ENCODE measurements at regions not wholly inside any gene's neighbourhood (a gene's known extent, or its start where the extent isn't known, plus 50 kb on each side); places are given as distances from the start of the nearest gene placed in this dataset.

GRCh38 chr1:38555594-38555993, 304.0 kb downstream of the RRAGC start:
- peaks cover 22% of the 10 kb centered on the region for H3K27me3 Mint-ChIP-seq (ENCODE audit: insufficient read depth, unreplicated experiment)
- no peaks in the 10 kb centered on the region for H3K9me3 Mint-ChIP-seq (ENCODE audit: unreplicated experiment)
- ChIA-PET POLR2A (no interaction called here), CTCF (no interaction called here)
- no peak for DNase-seq (ENCODE audit: unreplicated experiment)
- no peaks in the 10 kb centered on the region for H3K36me3 Mint-ChIP-seq (ENCODE audit: insufficient read depth, unreplicated experiment)
- intact Hi-C loops (cut with micrococcal nuclease): no loop called here
- no peak for TF ChIP-seq CTCF (IDR thresholded peaks at IDR 0.05; ENCODE audit: unreplicated experiment)
- no peak overlapping the region for H3K4me3 Mint-ChIP-seq (ENCODE audit: unreplicated experiment)
- no TSS peak for BruUV-seq (replicated peaks)
- H3K4me1 Mint-ChIP-seq (ENCODE audit: insufficient read depth, unreplicated experiment): no peaks in the 10 kb centered on the region
- H3K27ac Mint-ChIP-seq (ENCODE audit: low read depth, unreplicated experiment): no peak overlapping the region

DNA sequence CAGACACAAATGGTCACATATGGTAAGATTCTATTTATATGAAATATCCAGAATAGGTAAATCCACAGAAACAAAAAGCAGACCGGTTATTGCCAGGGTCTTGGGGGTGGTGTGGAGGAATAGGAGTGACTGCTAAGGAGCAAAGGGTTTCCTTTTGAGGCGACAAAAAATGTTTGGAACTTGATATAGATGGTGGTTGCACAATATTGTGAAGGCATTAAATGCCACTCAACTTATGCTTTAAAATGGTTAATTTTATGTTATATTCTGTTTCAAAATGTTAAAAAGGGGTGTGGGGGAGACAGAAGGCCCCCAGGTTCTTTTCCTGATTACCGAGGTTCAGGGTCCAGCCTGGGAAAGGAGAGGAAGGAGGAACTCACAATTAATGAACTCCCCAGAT, 304.4 kb downstream of the RRAGC start:
- Mint-ChIP-seq H3K27me3 (ENCODE audit: insufficient read depth, unreplicated experiment) (peaks cover 23% of the 10 kb centered on the region), H3K27ac (ENCODE audit: low read depth, unreplicated experiment) (no peak overlapping the region), H3K36me3 (ENCODE audit: insufficient read depth, unreplicated experiment) (no peaks in the 10 kb centered on the region), H3K4me1 (ENCODE audit: insufficient read depth, unreplicated experiment) (no peaks in the 10 kb centered on the region), H3K9me3 (ENCODE audit: unreplicated experiment) (no peaks in the 10 kb centered on the region), H3K4me3 (ENCODE audit: unreplicated experiment) (no peak overlapping the region)
- no peak for DNase-seq (ENCODE audit: unreplicated experiment)
- ChIA-PET CTCF (no interaction called here), POLR2A (no interaction called here)
- no peak for TF ChIP-seq CTCF (IDR thresholded peaks at IDR 0.05; ENCODE audit: unreplicated experiment)
- no TSS peak for BruUV-seq (replicated peaks)
- intact Hi-C loops (cut with micrococcal nuclease): no loop called here

- intact Hi-C loops (cut with micrococcal nuclease): no loop called here
- POLR2A ChIA-PET: no interaction called here
- BruUV-seq (replicated peaks): no TSS peak
Observed at GRCh38 chr1:38551318-38552307, 308.0 kb downstream of the RRAGC start.

More at GRCh38 chr1:38551318-38552307, 308.0 kb downstream of the RRAGC start:
- CTCF ChIA-PET: interaction anchor here (0.9 kb wide), 2 partner anchors 10 to 30 kb away, joined by 3 to 4 read pairs; no protein-coding TSS in a partner anchor
- peaks cover 47% of the 10 kb centered on the region for H3K27me3 Mint-ChIP-seq (ENCODE audit: insufficient read depth, unreplicated experiment)
- no peaks in the 10 kb centered on the region for H3K4me1 Mint-ChIP-seq (ENCODE audit: insufficient read depth, unreplicated experiment)
- no peak overlapping the region for H3K27ac Mint-ChIP-seq (ENCODE audit: low read depth, unreplicated experiment)
- no peak for TF ChIP-seq CTCF (IDR thresholded peaks at IDR 0.05; ENCODE audit: unreplicated experiment)
- no peak overlapping the region for H3K4me3 Mint-ChIP-seq (ENCODE audit: unreplicated experiment)
- DNase-seq (ENCODE audit: unreplicated experiment): no peak
- no peaks in the 10 kb centered on the region for H3K9me3 Mint-ChIP-seq (ENCODE audit: unreplicated experiment)
- H3K36me3 Mint-ChIP-seq (ENCODE audit: insufficient read depth, unreplicated experiment): no peaks in the 10 kb centered on the region
